Sigmoid colon (tissue), 4 donors: ENCODE measurements at regions not wholly inside any gene's neighbourhood (a gene's known extent, or its start where the extent isn't known, plus 50 kb on each side); places are given as distances from the start of the nearest gene placed in this dataset.

Source experiments
- EP300 ChIP-seq, 4 donors: sonication (generic); formaldehyde crosslinking; IDR thresholded peaks; one replicate each; pipeline ENCODE4 v1.6.1; 2017; ENCODE audit warnings: antibody characterized with exemption in 4 of 4
- POLR2A ChIP-seq, 2 donors: fragments of 450-650 bp; IDR thresholded peaks; one replicate each; pipeline ENCODE4 v1.6.1; 2016; ENCODE audit warnings: antibody characterized with exemption in 2 of 2, mild to moderate bottlenecking in 2 of 2, moderate library complexity in 2 of 2
- TF ChIP-seq, protein P1 (sequence below), 4 experiments: fragments of 450-650 bp in 3 of 4; fragments of 200-600 bp in 1 of 4; IDR thresholded peaks; one replicate each; pipeline ENCODE4 v1.5.1; 2016 to 2019; ENCODE audit warnings: antibody characterized with exemption in 4 of 4, mild to moderate bottlenecking in 3 of 4, moderate library complexity in 2 of 4

DNA sequence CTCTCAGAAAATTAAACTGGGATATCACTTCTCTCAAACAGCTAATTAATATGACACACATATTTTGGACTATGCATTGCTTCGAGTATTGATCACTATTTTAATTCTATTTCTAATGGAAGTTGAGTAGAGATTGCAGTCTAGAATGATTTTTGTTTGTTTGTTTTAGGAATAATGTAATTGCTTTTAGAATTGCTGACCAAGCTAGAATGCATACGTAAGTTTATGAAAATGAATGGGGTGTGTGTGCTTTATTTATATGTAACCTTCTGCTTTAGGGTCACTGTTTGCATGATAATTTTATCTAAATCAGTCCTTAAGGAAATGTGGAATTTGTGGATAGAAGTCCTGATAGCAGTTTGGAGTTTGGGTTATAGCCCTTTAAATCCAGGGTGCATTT lies 371.4 kb downstream of the NR2F2 start:
- TF ChIP-seq, protein P1, sequence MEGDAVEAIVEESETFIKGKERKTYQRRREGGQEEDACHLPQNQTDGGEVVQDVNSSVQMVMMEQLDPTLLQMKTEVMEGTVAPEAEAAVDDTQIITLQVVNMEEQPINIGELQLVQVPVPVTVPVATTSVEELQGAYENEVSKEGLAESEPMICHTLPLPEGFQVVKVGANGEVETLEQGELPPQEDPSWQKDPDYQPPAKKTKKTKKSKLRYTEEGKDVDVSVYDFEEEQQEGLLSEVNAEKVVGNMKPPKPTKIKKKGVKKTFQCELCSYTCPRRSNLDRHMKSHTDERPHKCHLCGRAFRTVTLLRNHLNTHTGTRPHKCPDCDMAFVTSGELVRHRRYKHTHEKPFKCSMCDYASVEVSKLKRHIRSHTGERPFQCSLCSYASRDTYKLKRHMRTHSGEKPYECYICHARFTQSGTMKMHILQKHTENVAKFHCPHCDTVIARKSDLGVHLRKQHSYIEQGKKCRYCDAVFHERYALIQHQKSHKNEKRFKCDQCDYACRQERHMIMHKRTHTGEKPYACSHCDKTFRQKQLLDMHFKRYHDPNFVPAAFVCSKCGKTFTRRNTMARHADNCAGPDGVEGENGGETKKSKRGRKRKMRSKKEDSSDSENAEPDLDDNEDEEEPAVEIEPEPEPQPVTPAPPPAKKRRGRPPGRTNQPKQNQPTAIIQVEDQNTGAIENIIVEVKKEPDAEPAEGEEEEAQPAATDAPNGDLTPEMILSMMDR (IDR thresholded peaks at IDR 0.05) = no peak
- TF ChIP-seq POLR2A (IDR thresholded peaks at IDR 0.05) (no peak), EP300 (IDR thresholded peaks at IDR 0.05) (no peak)
